AG09319 (cell line): ENCODE measurements at regions not wholly inside any gene's neighbourhood (a gene's known extent, or its start where the extent isn't known, plus 50 kb on each side); places are given as distances from the start of the nearest gene placed in this dataset.
"Not testable (repeated sequence)": the region's sequence is repeated elsewhere in the genome, so short reads cannot be mapped to it uniquely, and the experiment has no call there.

Experiments used
- DNase-seq: peaks from one replicate; pipeline ENCODE4 v3.0.0-alpha.2; 2010; ENCODE audit warnings: low read depth; ENCODE audit errors: extremely low read depth
- CTCF ChIP-seq: IDR thresholded peaks from 2 replicates; pipeline ENCODE4 v1.5.1; 2011; ENCODE audit warnings: low read depth, mild to moderate bottlenecking, inconsistent platforms, low read length, moderate library complexity

GRCh38 chr10:53358536-53358935, 586.0 kb upstream of the MBL2 start:
- DNase-seq, result no peak

GRCh38 chr10:53357587-53357986, 585.0 kb upstream of the MBL2 start:
- DNase-seq, result no peak
- no peak for TF ChIP-seq CTCF

More at GRCh38 chr10:53358536-53358935, 586.0 kb upstream of the MBL2 start:
- no peak for TF ChIP-seq CTCF

GRCh38 chr10:53356616-53357349, 584.2 kb upstream of the MBL2 start:
- no peak for DNase-seq
- no peak for TF ChIP-seq CTCF

GRCh38 chr10:53342531-53342930, 569.9 kb upstream of the MBL2 start:
- DNase-seq, result not testable (repeated sequence)

- DNase-seq, result not testable (repeated sequence)
These were observed 565.6 kb upstream of the MBL2 start for GRCh38 chr10:53338199-53338598.

- DNase-seq, result not testable (repeated sequence)
These were observed 563.3 kb upstream of the MBL2 start for GRCh38 chr10:53335803-53336422.

- no peak for TF ChIP-seq CTCF
- no peak for DNase-seq
These were observed 558.9 kb upstream of the MBL2 start for GRCh38 chr10:53331460-53331859.

- not testable (repeated sequence) for DNase-seq
These were observed 554.1 kb upstream of the MBL2 start for GRCh38 chr10:53326401-53327305.

- TF ChIP-seq CTCF, result no peak
- no peak for DNase-seq
These were observed 552.5 kb upstream of the MBL2 start for GRCh38 chr10:53325066-53325465.
